ENCODE measurements at regions not wholly inside any gene's neighbourhood (a gene's known extent, or its start where the extent isn't known, plus 50 kb on each side); places are given as distances from the start of the nearest gene placed in this dataset.
"Not testable (repeated sequence)": the region's sequence is repeated elsewhere in the genome, so short reads cannot be mapped to it uniquely, and the experiment has no call there.

DNA sequence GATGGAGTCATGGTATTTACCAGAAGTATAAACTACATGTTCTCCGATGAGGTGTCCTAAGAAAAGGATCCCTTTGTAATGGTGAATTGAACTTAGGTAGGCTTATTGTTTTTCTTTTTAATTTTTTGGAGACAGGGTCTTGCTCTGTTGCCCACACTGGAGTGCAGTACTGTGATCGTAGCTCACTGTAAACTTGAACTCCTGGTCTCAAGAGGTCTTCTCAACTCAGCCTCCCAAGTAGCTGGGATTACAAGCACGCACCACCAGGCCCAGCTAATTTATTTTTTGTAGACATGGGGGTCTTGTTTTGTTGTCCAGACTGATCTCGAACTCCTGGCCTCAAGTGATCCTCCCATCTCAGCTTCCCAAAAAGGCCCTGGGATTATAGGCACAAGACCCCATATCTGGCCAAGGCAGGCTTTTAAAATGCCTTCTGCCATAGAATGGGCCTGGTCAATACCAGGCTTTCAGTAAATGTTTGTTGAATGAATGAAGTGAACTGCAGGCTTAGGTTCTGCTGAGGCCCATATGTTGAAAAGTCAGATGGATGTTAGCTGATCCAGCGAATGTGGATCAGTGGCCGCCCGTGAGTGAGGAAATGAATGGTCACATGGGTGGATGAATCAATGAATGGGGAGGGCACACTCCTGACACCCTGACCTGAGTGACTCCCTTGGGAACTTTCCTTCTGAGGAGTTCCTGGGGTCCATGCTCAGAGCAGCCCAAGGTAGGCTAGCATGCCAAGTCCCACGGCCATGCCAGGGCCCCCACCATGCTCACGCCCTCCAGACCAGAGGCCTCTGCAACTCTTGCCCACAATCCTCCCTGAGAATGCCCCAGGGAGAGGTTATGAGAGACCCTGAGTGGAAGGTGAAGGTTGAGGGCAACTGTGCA, 118.0 kb upstream of the MYCN start:
- ATAC-seq (no peak), DNase-seq (no peak)
- H3K27ac ChIP-seq: no peak overlapping the region
- TF ChIP-seq, protein P1, sequence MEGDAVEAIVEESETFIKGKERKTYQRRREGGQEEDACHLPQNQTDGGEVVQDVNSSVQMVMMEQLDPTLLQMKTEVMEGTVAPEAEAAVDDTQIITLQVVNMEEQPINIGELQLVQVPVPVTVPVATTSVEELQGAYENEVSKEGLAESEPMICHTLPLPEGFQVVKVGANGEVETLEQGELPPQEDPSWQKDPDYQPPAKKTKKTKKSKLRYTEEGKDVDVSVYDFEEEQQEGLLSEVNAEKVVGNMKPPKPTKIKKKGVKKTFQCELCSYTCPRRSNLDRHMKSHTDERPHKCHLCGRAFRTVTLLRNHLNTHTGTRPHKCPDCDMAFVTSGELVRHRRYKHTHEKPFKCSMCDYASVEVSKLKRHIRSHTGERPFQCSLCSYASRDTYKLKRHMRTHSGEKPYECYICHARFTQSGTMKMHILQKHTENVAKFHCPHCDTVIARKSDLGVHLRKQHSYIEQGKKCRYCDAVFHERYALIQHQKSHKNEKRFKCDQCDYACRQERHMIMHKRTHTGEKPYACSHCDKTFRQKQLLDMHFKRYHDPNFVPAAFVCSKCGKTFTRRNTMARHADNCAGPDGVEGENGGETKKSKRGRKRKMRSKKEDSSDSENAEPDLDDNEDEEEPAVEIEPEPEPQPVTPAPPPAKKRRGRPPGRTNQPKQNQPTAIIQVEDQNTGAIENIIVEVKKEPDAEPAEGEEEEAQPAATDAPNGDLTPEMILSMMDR (IDR thresholded peaks at IDR 0.05 in 4 of 5, conservative IDR thresholded peaks at IDR 0.05 in 1 of 5): no peak
- TF ChIP-seq POLR2A (IDR thresholded peaks at IDR 0.05): no peak
- no peaks in the 10 kb centered on the region for H3K9me3 ChIP-seq
- in situ Hi-C loops (cut with MboI; ENCODE audit: low sequenced_read_pairs in 4 of 4): no loop called here
- H3K36me3 ChIP-seq: no peaks in the 10 kb centered on the region
- no peaks in the 10 kb centered on the region for H3K4me1 ChIP-seq
- intact Hi-C loops (cut with DNase I; ENCODE audit: low total_unique reads): no loop called here
- H3K27me3 ChIP-seq: no peaks in the 10 kb centered on the region
- H3K4me3 ChIP-seq: no peak overlapping the region

DNA sequence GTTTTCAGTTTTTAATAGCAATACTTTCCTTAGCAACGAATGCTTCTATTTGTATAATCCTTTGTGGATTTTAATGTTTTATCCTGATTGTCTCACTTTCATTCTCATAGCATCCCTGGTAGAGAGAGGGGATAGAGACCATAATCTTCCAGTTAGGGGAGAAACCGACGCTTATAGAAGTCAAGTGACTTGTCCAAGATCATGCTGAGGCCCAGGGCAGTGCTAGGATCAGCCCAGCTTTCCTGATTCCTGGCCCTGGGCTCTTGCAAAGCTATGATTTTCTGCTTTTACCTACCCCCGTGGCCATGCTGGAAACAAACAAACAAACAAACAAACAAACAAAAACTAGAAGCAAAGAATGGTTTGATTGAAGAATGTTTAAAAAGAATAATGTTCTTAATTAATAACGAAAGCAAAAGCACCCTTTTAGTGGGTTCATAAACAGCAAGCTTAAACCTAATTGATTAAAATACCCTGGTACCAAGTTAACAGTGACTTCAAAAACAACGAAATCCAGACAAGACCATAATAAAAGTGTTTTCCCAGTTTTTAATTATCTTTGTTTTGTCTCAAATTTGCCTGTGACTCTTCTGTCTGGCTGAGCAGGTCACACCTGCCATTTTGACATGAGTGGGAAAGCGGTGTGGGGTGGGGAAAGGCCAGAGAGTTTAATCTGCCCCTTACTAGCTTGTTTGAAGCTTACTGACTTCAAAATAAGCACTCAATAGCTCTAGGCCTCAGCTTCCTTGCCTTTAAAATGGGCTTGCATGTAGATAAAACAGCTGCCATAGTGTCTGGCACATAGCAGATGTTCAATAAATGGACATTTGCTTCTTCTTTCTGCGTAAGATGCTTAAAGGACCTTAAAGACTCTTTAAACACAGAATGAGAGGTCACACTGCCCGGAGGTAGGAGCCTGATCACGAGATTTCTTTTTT, 116.6 kb upstream of the MYCN start:
- intact Hi-C loops (cut with DNase I; ENCODE audit: low total_unique reads): no loop called here
- in situ Hi-C loops (cut with MboI; ENCODE audit: low sequenced_read_pairs in 4 of 4): no loop called here

DNA sequence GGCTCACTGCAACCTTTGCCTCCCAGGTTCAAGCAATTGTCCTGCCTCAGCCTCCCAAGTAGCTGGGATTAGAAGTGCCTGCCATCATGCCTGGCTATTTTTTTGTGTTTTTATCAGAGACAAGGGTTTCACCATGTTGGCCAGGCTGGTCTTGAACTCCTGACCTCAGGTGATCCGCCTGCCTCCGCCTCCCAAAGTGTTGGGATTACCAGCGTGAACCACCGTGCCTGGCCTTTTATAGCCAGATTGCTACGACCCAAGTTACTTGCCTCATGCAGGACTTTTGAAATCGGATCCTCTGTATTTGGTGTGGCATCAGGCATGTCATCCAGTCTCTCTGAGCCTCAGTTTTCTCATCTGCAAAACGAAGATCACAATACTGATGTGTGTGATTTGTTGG, 115.9 kb upstream of the MYCN start:
- H3K4me3 ChIP-seq; H3K27me3 ChIP-seq; ATAC-seq; H3K27ac ChIP-seq; H3K36me3 ChIP-seq; in situ Hi-C loops (cut with MboI; ENCODE audit: low sequenced_read_pairs in 4 of 4); DNase-seq; H3K4me1 ChIP-seq; H3K9me3 ChIP-seq; intact Hi-C loops (cut with DNase I; ENCODE audit: low total_unique reads): not testable (repeated sequence)

More for the DNA sequence above, 116.6 kb upstream of the MYCN start:
- H3K36me3 ChIP-seq: no peaks in the 10 kb centered on the region
- H3K4me1 ChIP-seq: no peaks in the 10 kb centered on the region
- H3K27me3 ChIP-seq: no peaks in the 10 kb centered on the region
- H3K27ac ChIP-seq: no peak overlapping the region
- TF ChIP-seq, protein P1 (IDR thresholded peaks at IDR 0.05 in 4 of 5, conservative IDR thresholded peaks at IDR 0.05 in 1 of 5): no peak
- TF ChIP-seq POLR2A (IDR thresholded peaks at IDR 0.05): no peak
- H3K9me3 ChIP-seq: no peaks in the 10 kb centered on the region
- H3K4me3 ChIP-seq: no peak overlapping the region
- ATAC-seq: no peak
- no peak for DNase-seq

DNA sequence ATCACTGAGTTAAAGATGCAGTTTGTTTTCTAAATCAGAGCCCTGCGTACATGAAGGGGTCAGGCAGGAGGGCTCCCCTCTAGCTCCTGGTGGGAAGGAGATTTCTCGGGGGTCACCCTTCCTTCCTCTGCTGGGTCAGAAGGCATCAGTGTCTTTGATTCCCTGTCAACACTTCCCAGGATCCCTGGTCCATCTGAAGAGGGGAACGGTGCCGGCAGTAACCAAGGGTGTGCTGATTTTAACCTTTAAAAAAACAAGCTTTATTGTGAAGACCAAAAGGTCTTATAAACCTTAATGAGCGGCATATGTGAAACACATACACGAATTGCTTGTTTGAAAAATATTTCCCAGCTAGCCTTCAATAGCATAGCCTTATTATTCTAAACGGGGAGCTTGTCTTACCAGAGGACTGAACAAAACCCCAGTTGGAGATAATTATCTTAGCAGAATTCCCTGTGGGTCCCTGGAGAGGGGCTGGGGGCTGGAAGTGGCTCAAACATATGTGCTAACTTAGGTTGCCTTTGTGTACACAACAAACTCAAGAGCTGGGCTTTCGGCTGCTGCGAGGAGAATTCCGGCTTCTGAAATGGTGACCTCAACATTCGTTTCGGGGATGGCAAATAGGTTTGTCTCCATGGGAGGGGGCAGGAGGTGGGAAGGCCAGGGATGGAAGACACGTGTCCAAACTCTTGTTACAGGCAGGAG, 114.9 kb upstream of the MYCN start:
- intact Hi-C loops (cut with DNase I; ENCODE audit: low total_unique reads): no loop called here
- no peaks in the 10 kb centered on the region for H3K36me3 ChIP-seq
- no peak for ATAC-seq

More for the DNA sequence above, 114.9 kb upstream of the MYCN start:
- Histone ChIP-seq H3K27ac (no peak overlapping the region), H3K4me3 (no peak overlapping the region), H3K27me3 (no peaks in the 10 kb centered on the region), H3K4me1 (no peaks in the 10 kb centered on the region), H3K9me3 (no peaks in the 10 kb centered on the region)
- in situ Hi-C loops (cut with MboI; ENCODE audit: low sequenced_read_pairs in 4 of 4): no loop called here
- no peak for DNase-seq
- TF ChIP-seq, protein P1 (IDR thresholded peaks at IDR 0.05 in 4 of 5, conservative IDR thresholded peaks at IDR 0.05 in 1 of 5): no peak
- no peak for TF ChIP-seq POLR2A (IDR thresholded peaks at IDR 0.05)
